GM23248 (cell line): ENCODE measurements at regions not wholly inside any gene's neighbourhood (a gene's known extent, or its start where the extent isn't known, plus 50 kb on each side); places are given as distances from the start of the nearest gene placed in this dataset.

Experiments
- EZH2 ChIP-seq: fragments of 200-600 bp; sonication (generic); IDR thresholded peaks from 2 replicates; pipeline ENCODE4 v1.6.1; 2018; ENCODE audit warnings: antibody characterized with exemption, mild to moderate bottlenecking; ENCODE audit not compliant: insufficient read depth, poor library complexity, severe bottlenecking
- EZH2phosphoT487 ChIP-seq: fragments of 200-600 bp; sonication (generic); IDR thresholded peaks from 2 replicates; pipeline ENCODE4 v1.6.1; 2018; ENCODE audit warnings: antibody characterized with exemption, moderate library complexity, mild to moderate bottlenecking, low read depth; ENCODE audit not compliant: insufficient read depth

GRCh38 chr11:97231231-97231630 is 841.4 kb downstream of the JRKL start:
- TF ChIP-seq EZH2 (no peak), EZH2phosphoT487 (no peak)
